Gastroesophageal sphincter (tissue), 4 donors: ENCODE measurements at regions not wholly inside any gene's neighbourhood (a gene's known extent, or its start where the extent isn't known, plus 50 kb on each side); places are given as distances from the start of the nearest gene placed in this dataset.
A peak's percentile ranks its signal among the peaks of the same experiment; 100 is the strongest.
"Not testable (repeated sequence)": the region's sequence is repeated elsewhere in the genome, so short reads cannot be mapped to it uniquely, and the experiment has no call there.

ENCODE experiments used
- ATAC-seq: fragments of 150-250 bp; one replicate; pipeline ENCODE4 v1.9.1; 2016; ENCODE audit warnings: mild to moderate bottlenecking, moderate library complexity
- H3K27ac ChIP-seq, 4 donors: fragments of 200-600 bp; sonication (generic) in 3 of 4; 1 replicate in 3 of 4; 2 replicates in 1 of 4; pipeline ENCODE4 v1.5.1; 2016 to 2019
- H3K27me3 ChIP-seq: fragments of 200-600 bp; sonication (generic); one replicate; pipeline ENCODE4 v1.5.1; 2019
- H3K36me3 ChIP-seq, 2 donors: fragments of 200-600 bp; sonication (generic); one replicate each; pipeline ENCODE4 v1.5.1; 2019; ENCODE audit warnings: control low read depth in 1 of 2
- H3K4me1 ChIP-seq, 3 donors: fragments of 200-600 bp; sonication (generic); 1 replicate in 2 of 3; 2 replicates in 1 of 3; pipeline ENCODE4 v1.5.1; 2016 to 2019; ENCODE audit warnings: control low read depth in 2 of 3
- H3K4me3 ChIP-seq, 2 donors: fragments of 200-600 bp; sonication (generic); one replicate each; pipeline ENCODE4 v1.5.1; 2019; ENCODE audit warnings: mild to moderate bottlenecking in 1 of 2, moderate library complexity in 1 of 2
- H3K9me3 ChIP-seq, 3 donors: fragments of 200-600 bp; sonication (generic); one replicate each; pipeline ENCODE4 v1.5.1; 2017 to 2019; ENCODE audit warnings: control low read depth in 2 of 3
- WGBS, 2 donors: methylation state at CpG; one replicate each; pipeline ENCODE4 v1.1.5; 2018; ENCODE audit warnings: low coverage in 1 of 2; 5-methylcytosine and 5-hydroxymethylcytosine counted together

GRCh38 chr1:148049115-148049496 is 103.0 kb downstream of the NBPF11 start:
- WGBS, 2 donors, result 2 to 8% methylated on average over 2 to 7 of the region's 25 CpGs
- not testable (repeated sequence) for H3K4me1 ChIP-seq, ATAC-seq

GRCh38 chr1:148048423-148049114 is 103.5 kb downstream of the NBPF11 start:
- H3K4me1 ChIP-seq, ATAC-seq, H3K27ac ChIP-seq, H3K36me3 ChIP-seq, H3K9me3 ChIP-seq: not testable (repeated sequence)
- peak overlapping the region in 1 of 2 donors; percentile 36 for H3K4me3 ChIP-seq
- H3K27me3 ChIP-seq, result peaks cover 22% of the 10 kb centered on the region
- no CpG with 5 or more reads among the region's 51 CpGs for WGBS, 2 donors

More at GRCh38 chr1:148049115-148049496, 103.0 kb downstream of the NBPF11 start:
- H3K27me3 ChIP-seq, result peaks cover 22% of the 10 kb centered on the region
- H3K36me3 ChIP-seq, H3K27ac ChIP-seq, H3K9me3 ChIP-seq: not testable (repeated sequence)
- H3K4me3 ChIP-seq, result peak overlapping the region in 1 of 2 donors; percentile 36

GRCh38 chr1:148045872-148046271 is 106.2 kb downstream of the NBPF11 start:
- H3K36me3 ChIP-seq, result not testable (repeated sequence)
- WGBS, 2 donors, result no CpG with 5 or more reads among the region's 4 CpGs

GRCh38 chr1:148044495-148044894 is 107.6 kb downstream of the NBPF11 start:
- H3K36me3 ChIP-seq, ATAC-seq, H3K27ac ChIP-seq, H3K4me3 ChIP-seq, H3K4me1 ChIP-seq, H3K9me3 ChIP-seq: not testable (repeated sequence)
- peaks cover 18% of the 10 kb centered on the region for H3K27me3 ChIP-seq
- WGBS, 2 donors, result 75% methylated on average over 4 of the region's 6 CpGs; no CpG with 5 or more reads in 1 of the 2 donors

More at GRCh38 chr1:148045872-148046271, 106.2 kb downstream of the NBPF11 start:
- not testable (repeated sequence) for H3K9me3 ChIP-seq, ATAC-seq, H3K27ac ChIP-seq, H3K4me3 ChIP-seq, H3K4me1 ChIP-seq
- H3K27me3 ChIP-seq, result peaks cover 18% of the 10 kb centered on the region
